OCI-M1 (cell line): ENCODE measurements at regions not wholly inside any gene's neighbourhood (a gene's known extent, or its start where the extent isn't known, plus 50 kb on each side); places are given as distances from the start of the nearest gene placed in this dataset.

Experiments used
- DNase-seq: peaks from one replicate; lab custom pipeline; 2025; lab: John Stamatoyannopoulos, UW

GRCh38 chr3:124404621-124405020 lies 325.6 kb upstream of the UMPS start:
- DNase-seq, result no peak

- DNase-seq, result no peak
Observed at GRCh38 chr3:124407260-124407659, 323.0 kb upstream of the UMPS start.

GRCh38 chr3:124409650-124410275 lies 320.5 kb upstream of the UMPS start:
- no peak for DNase-seq

- DNase-seq, result no peak
Observed at GRCh38 chr3:124410471-124410870, 319.8 kb upstream of the UMPS start.

GRCh38 chr3:124411728-124412127 lies 318.5 kb upstream of the UMPS start:
- DNase-seq, result no peak

GRCh38 chr3:124412644-124413043 lies 317.6 kb upstream of the UMPS start:
- no peak for DNase-seq

GRCh38 chr3:124413393-124413792 lies 316.9 kb upstream of the UMPS start:
- no peak for DNase-seq

- DNase-seq, result no peak
Observed at GRCh38 chr3:124413989-124414598, 316.2 kb upstream of the UMPS start.

- no peak for DNase-seq
Observed at GRCh38 chr3:124415446-124415960, 314.7 kb upstream of the UMPS start.

GRCh38 chr3:124419303-124419702 lies 310.9 kb upstream of the UMPS start:
- no peak for DNase-seq

GRCh38 chr3:124420392-124420791 lies 309.9 kb upstream of the UMPS start:
- no peak for DNase-seq

GRCh38 chr3:124422805-124423204 lies 307.4 kb upstream of the UMPS start:
- no peak for DNase-seq

- DNase-seq, result no peak
Observed at GRCh38 chr3:124424396-124424795, 305.9 kb upstream of the UMPS start.

- DNase-seq, result no peak
Observed at GRCh38 chr3:124425972-124426371, 304.3 kb upstream of the UMPS start.

- DNase-seq, result no peak
Observed at GRCh38 chr3:124428372-124429128, 301.7 kb upstream of the UMPS start.

GRCh38 chr3:124429129-124429815 lies 301.0 kb upstream of the UMPS start:
- DNase-seq, result peak; percentile 22

GRCh38 chr3:124431331-124431994 lies 298.8 kb upstream of the UMPS start:
- DNase-seq, result no peak

GRCh38 chr3:124434176-124434575 lies 296.1 kb upstream of the UMPS start:
- DNase-seq, result no peak

GRCh38 chr3:124435467-124435866 lies 294.8 kb upstream of the UMPS start:
- DNase-seq, result no peak

GRCh38 chr3:124438813-124439212 lies 291.4 kb upstream of the UMPS start:
- DNase-seq, result no peak

GRCh38 chr3:124439603-124440002 lies 290.6 kb upstream of the UMPS start:
- no peak for DNase-seq

GRCh38 chr3:124441766-124442165 lies 288.5 kb upstream of the UMPS start:
- no peak for DNase-seq
